Smooth muscle cell (in vitro differentiated cells): ENCODE measurements at regions not wholly inside any gene's neighbourhood (a gene's known extent, or its start where the extent isn't known, plus 50 kb on each side); places are given as distances from the start of the nearest gene placed in this dataset.

ENCODE experiments used
- DNase-seq: peaks from one replicate; lab custom pipeline; 2025; ENCODE audit not compliant: unreplicated experiment; lab: John Stamatoyannopoulos, UW
- H2AFZ ChIP-seq: fragments of 200-600 bp; sonication (generic); 2 replicates; pipeline ENCODE4 v1.6.0; 2016; ENCODE audit warnings: antibody characterized with exemption, low read depth, mild to moderate bottlenecking
- H3F3A ChIP-seq: fragments of 200-600 bp; sonication (generic); 2 replicates; pipeline ENCODE4 v1.6.0; 2017; ENCODE audit warnings: antibody characterized with exemption, low read depth
- H3K27ac ChIP-seq: fragments of 200-600 bp; sonication (generic); 2 replicates; pipeline ENCODE4 v1.5.1; 2016; ENCODE audit warnings: low read depth, mild to moderate bottlenecking
- H3K27me3 ChIP-seq: fragments of 200-600 bp; sonication (generic); 2 replicates; pipeline ENCODE4 v1.6.1; 2016; ENCODE audit warnings: low read depth, mild to moderate bottlenecking
- H3K36me3 ChIP-seq: fragments of 200-600 bp; sonication (generic); 2 replicates; pipeline ENCODE4 v1.5.1; 2016; ENCODE audit warnings: low read depth
- H3K4me1 ChIP-seq: fragments of 200-600 bp; sonication (generic); 2 replicates; pipeline ENCODE4 v1.5.1; 2016; ENCODE audit warnings: low read depth
- H3K4me2 ChIP-seq: fragments of 200-600 bp; sonication (generic); 2 replicates; pipeline ENCODE4 v1.6.0; 2016; ENCODE audit warnings: mild to moderate bottlenecking
- H3K4me3 ChIP-seq: fragments of 200-600 bp; sonication (generic); 2 replicates; pipeline ENCODE4 v1.5.1; 2016; ENCODE audit warnings: mild to moderate bottlenecking
- H3K79me2 ChIP-seq: fragments of 200-600 bp; sonication (generic); 2 replicates; pipeline ENCODE4 v1.6.0; 2016; ENCODE audit warnings: low read depth, mild to moderate bottlenecking
- H3K9ac ChIP-seq: fragments of 200-600 bp; sonication (generic); 2 replicates; pipeline ENCODE4 v1.6.0; 2016; ENCODE audit warnings: low read depth
- H3K9me3 ChIP-seq: fragments of 200-600 bp; sonication (generic); replicated peaks from 2 replicates; pipeline ENCODE4 v1.5.1; 2016; ENCODE audit warnings: low read depth
- H4K20me1 ChIP-seq: fragments of 200-600 bp; sonication (generic); 2 replicates; pipeline ENCODE4 v1.6.0; 2016; ENCODE audit warnings: low read depth
- CTCF ChIP-seq: fragments of 200-600 bp; sonication (generic); IDR thresholded peaks from 2 replicates; pipeline ENCODE4 v1.5.1; 2017; ENCODE audit warnings: borderline replicate concordance, mild to moderate bottlenecking, antibody characterized with exemption; ENCODE audit not compliant: insufficient read depth, poor library complexity, severe bottlenecking
- WGBS: methylation state at CpG from one replicate; pipeline ENCODE4 v1.1.7; 2016; ENCODE audit warnings: low lambda C conversion rate; 5-methylcytosine and 5-hydroxymethylcytosine counted together

- H3K9ac ChIP-seq: no peak overlapping the region
- no peak overlapping the region for H3K4me2 ChIP-seq
- no peak for TF ChIP-seq CTCF
- H3K4me1 ChIP-seq: no peaks in the 10 kb centered on the region
- DNase-seq: no peak
- no peaks in the 10 kb centered on the region for H3K36me3 ChIP-seq
- no peaks in the 10 kb centered on the region for H3K27me3 ChIP-seq
- H3F3A ChIP-seq: no peaks in the 10 kb centered on the region
- H3K4me3 ChIP-seq: no peak overlapping the region
- no peaks in the 10 kb centered on the region for H4K20me1 ChIP-seq
- H3K79me2 ChIP-seq: no peaks in the 10 kb centered on the region
- no peak overlapping the region for H2AFZ ChIP-seq
- H3K9me3 ChIP-seq: no peaks in the 10 kb centered on the region
- 31% methylated on average over 1 of the region's 1 CpG for WGBS
- H3K27ac ChIP-seq: no peak overlapping the region
Measured at GRCh38 chr10:85400981-85401695, 965.5 kb downstream of the GRID1 start.

GRCh38 chr10:85402541-85402940, 964.1 kb downstream of the GRID1 start:
- Histone ChIP-seq H3K27me3 (no peaks in the 10 kb centered on the region), H3K9me3 (no peaks in the 10 kb centered on the region), H3K27ac (no peak overlapping the region), H3K4me3 (no peak overlapping the region), H3K4me2 (no peak overlapping the region), H3K4me1 (no peaks in the 10 kb centered on the region), H4K20me1 (no peaks in the 10 kb centered on the region), H3K79me2 (no peaks in the 10 kb centered on the region), H3K9ac (no peak overlapping the region), H3K36me3 (no peaks in the 10 kb centered on the region), H3F3A (no peaks in the 10 kb centered on the region), H2AFZ (no peak overlapping the region)
- no peak for TF ChIP-seq CTCF
- DNase-seq: no peak
- WGBS: 100% methylated on average over 1 of the region's 1 CpG

- H3K27ac ChIP-seq: no peak overlapping the region
Measured at GRCh38 chr10:85407088-85407487, 959.5 kb downstream of the GRID1 start.

More at GRCh38 chr10:85407088-85407487, 959.5 kb downstream of the GRID1 start:
- Histone ChIP-seq H3K4me1 (no peaks in the 10 kb centered on the region), H3F3A (no peaks in the 10 kb centered on the region), H2AFZ (no peak overlapping the region), H3K4me3 (no peak overlapping the region), H3K36me3 (no peaks in the 10 kb centered on the region), H3K27me3 (no peaks in the 10 kb centered on the region), H3K79me2 (no peaks in the 10 kb centered on the region), H4K20me1 (no peaks in the 10 kb centered on the region), H3K4me2 (no peak overlapping the region), H3K9me3 (no peaks in the 10 kb centered on the region), H3K9ac (no peak overlapping the region)
- 89% methylated on average over 3 of the region's 3 CpGs for WGBS
- no peak for DNase-seq
- TF ChIP-seq CTCF: no peak
